Karpas-422 (cell line): ENCODE measurements at regions not wholly inside any gene's neighbourhood (a gene's known extent, or its start where the extent isn't known, plus 50 kb on each side); places are given as distances from the start of the nearest gene placed in this dataset.

Experiments
- DNase-seq: peaks from one replicate; pipeline ENCODE4 v3.0.0-alpha.2; 2015
- H2AFZ ChIP-seq: fragments of 200-600 bp; sonication (generic); 2 replicates; pipeline ENCODE4 v1.6.1; 2014; ENCODE audit warnings: antibody characterized with exemption, low read length, mixed read lengths
- H3K27ac ChIP-seq: fragments of 200-600 bp; sonication (generic); 2 replicates; pipeline ENCODE4 v1.5.1; 2014; ENCODE audit warnings: mild to moderate bottlenecking, low read length, moderate library complexity
- H3K27me3 ChIP-seq: fragments of 200-600 bp; sonication (generic); 2 replicates; pipeline ENCODE4 v1.6.1; 2014; ENCODE audit warnings: low read length, mixed read lengths
- H3K36me3 ChIP-seq: fragments of 200-600 bp; sonication (generic); 2 replicates; pipeline ENCODE4 v1.6.1; 2014; ENCODE audit warnings: low read length, mixed read lengths; ENCODE audit not compliant: insufficient read depth
- H3K4me1 ChIP-seq: fragments of 200-600 bp; sonication (generic); 2 replicates; pipeline ENCODE4 v1.6.1; 2014; ENCODE audit warnings: mild to moderate bottlenecking, low read length, mixed read lengths
- H3K4me2 ChIP-seq: fragments of 200-600 bp; sonication (generic); 2 replicates; pipeline ENCODE4 v1.6.1; 2014; ENCODE audit warnings: low read length, low read depth, mild to moderate bottlenecking; ENCODE audit not compliant: poor library complexity, severe bottlenecking
- H3K4me3 ChIP-seq: fragments of 200-600 bp; sonication (generic); 2 replicates; pipeline ENCODE4 v1.5.1; 2014; ENCODE audit warnings: mild to moderate bottlenecking, antibody characterized with exemption, low read length, mixed read lengths
- H3K79me2 ChIP-seq: fragments of 200-600 bp; sonication (generic); 2 replicates; pipeline ENCODE4 v1.6.1; 2014; ENCODE audit warnings: mild to moderate bottlenecking, low read length, mixed read lengths
- H3K9ac ChIP-seq: fragments of 200-600 bp; sonication (generic); 2 replicates; pipeline ENCODE4 v1.6.0; 2014; ENCODE audit warnings: low read length
- H3K9me2 ChIP-seq: fragments of 200-600 bp; sonication (generic), shearing (Covaris generic); replicated peaks from 2 replicates; pipeline ENCODE4 v1.6.0; 2014; ENCODE audit warnings: mild to moderate bottlenecking, low read length, moderate library complexity; ENCODE audit not compliant: insufficient read depth
- H3K9me3 ChIP-seq: fragments of 300-700, 200-600 bp; sonication (generic); 2 replicates; pipeline ENCODE4 v1.6.1; 2014; ENCODE audit warnings: low read length, mixed read lengths
- H4K20me1 ChIP-seq: fragments of 200-600 bp; sonication (generic); 2 replicates; pipeline ENCODE4 v1.6.1; 2014; ENCODE audit warnings: mild to moderate bottlenecking, antibody characterized with exemption, low read length, low read depth; ENCODE audit not compliant: insufficient read depth

GRCh38 chr14:49527221-49527620, 59.0 kb downstream of the RPS29 start:
- Histone ChIP-seq H3K27ac (no peak overlapping the region), H3K36me3 (no peaks in the 10 kb centered on the region), H3K79me2 (no peaks in the 10 kb centered on the region), H3K27me3 (0 out of 2 replicates have a peak, but pooled peaks cover 3% of the 10 kb centered on the region), H3K4me2 (no peak overlapping the region), H3K9me3 (no peaks in the 10 kb centered on the region), H3K9me2 (no peaks in the 10 kb centered on the region), H4K20me1 (no peaks in the 10 kb centered on the region), H3K4me3 (no peak overlapping the region), H2AFZ (no peak overlapping the region), H3K4me1 (no peaks in the 10 kb centered on the region), H3K9ac (no peak overlapping the region)
- no peak for DNase-seq

DNA sequence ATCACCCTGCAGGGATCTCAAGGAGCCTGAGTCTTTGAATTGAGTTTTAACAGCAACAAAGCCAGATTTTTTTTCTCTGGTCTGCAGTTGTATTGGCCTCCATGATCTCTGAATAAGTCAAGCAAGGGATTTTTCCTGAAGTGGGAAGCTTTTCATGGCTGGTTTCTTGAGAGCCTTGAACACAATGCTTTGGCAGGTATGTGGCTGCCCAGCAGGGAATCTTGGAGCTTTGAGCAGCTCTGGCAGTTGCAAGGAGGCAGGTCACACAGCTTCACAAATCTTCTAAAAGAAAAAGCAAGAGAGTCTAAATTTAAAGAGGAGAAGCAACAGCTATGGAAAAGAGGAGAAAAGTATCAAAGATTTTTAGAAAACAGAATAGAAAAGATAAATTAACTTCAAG, 60.1 kb downstream of the RPS29 start:
- no peak overlapping the region for H3K4me2 ChIP-seq
- H3K9me3 ChIP-seq = no peaks in the 10 kb centered on the region
- H3K9ac ChIP-seq = no peak overlapping the region
- no peak overlapping the region for H3K4me3 ChIP-seq
- H3K36me3 ChIP-seq = no peaks in the 10 kb centered on the region
- H3K27ac ChIP-seq = no peak overlapping the region
- H3K27me3 ChIP-seq = 0 out of 2 replicates have a peak, but pooled peaks cover 3% of the 10 kb centered on the region
- no peaks in the 10 kb centered on the region for H3K9me2 ChIP-seq
- no peaks in the 10 kb centered on the region for H4K20me1 ChIP-seq
- DNase-seq = no peak
- no peaks in the 10 kb centered on the region for H3K4me1 ChIP-seq
- no peak overlapping the region for H2AFZ ChIP-seq
- H3K79me2 ChIP-seq = no peaks in the 10 kb centered on the region

DNA sequence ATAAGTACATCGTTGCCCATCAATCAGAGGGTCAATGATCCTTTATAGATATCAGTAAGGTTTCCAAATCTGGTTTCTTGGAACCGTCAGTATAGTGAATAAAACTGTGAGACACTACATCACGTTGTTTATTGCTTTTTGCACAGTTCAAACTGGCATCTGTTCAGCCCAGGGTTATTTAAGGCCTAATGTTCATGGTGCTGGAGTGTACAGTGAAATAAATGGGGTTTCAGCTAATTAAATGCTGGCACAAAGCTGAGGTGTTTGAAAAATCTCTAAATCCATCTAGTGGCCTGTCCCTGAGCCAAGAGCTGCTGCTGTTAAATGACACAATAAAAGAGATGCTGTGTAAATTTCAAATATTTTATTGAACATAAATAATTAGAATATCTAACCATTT, 69.9 kb downstream of the RPS29 start:
- Histone ChIP-seq H3K9me3 (no peaks in the 10 kb centered on the region), H3K4me2 (no peak overlapping the region), H3K36me3 (no peaks in the 10 kb centered on the region), H3K9ac (no peak overlapping the region), H3K4me3 (no peak overlapping the region), H2AFZ (no peak overlapping the region), H4K20me1 (no peaks in the 10 kb centered on the region), H3K27me3 (no peaks in the 10 kb centered on the region), H3K79me2 (no peaks in the 10 kb centered on the region), H3K4me1 (no peaks in the 10 kb centered on the region), H3K27ac (no peak overlapping the region), H3K9me2 (no peaks in the 10 kb centered on the region)
- no peak for DNase-seq

DNA sequence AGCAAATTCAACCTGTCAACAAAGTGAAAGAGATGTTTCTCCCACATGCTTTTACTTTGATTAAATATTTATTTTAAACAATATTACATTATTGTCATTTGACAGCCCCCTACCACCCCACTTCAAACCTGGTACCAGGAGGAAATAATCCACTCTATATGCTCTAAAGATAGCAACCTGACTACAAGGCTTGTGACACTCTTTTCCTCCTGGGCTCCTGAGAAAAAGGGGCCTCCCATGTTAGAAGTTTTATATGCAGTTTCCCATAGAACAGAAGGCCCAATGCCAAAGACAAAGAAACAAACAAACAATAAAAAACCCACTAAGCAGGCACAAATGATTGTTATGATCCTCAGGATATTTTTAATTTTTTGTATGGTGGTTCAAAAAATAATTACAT, 73.6 kb downstream of the RPS29 start:
- Histone ChIP-seq H3K4me3 (no peak overlapping the region), H3K4me2 (no peak overlapping the region), H4K20me1 (no peaks in the 10 kb centered on the region), H3K9me3 (no peaks in the 10 kb centered on the region), H3K27me3 (no peaks in the 10 kb centered on the region), H3K27ac (no peak overlapping the region), H3K9ac (no peak overlapping the region), H3K9me2 (no peaks in the 10 kb centered on the region), H3K36me3 (no peaks in the 10 kb centered on the region), H3K79me2 (no peaks in the 10 kb centered on the region), H3K4me1 (no peaks in the 10 kb centered on the region), H2AFZ (no peak overlapping the region)
- no peak for DNase-seq

DNA sequence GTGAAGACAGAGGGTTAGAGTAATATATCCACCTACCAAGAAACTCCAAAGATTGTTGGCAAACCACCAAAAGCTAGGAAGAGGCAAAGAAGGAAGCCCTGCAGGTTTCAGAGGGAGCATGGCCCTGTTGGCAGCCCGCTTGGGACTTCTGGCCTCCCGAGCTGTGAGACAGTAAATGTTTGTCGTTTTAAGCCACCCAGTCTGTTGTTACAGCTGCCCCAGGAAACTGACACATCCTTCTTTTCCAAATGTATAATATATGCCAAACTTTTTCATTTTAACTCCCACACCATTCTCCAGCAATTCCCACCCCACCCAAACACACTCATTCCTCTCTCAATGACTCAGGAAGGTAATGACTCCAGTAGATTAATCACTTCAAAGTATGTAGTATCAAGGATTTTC, 74.0 kb downstream of the RPS29 start:
- Histone ChIP-seq H4K20me1 (no peaks in the 10 kb centered on the region), H3K79me2 (no peaks in the 10 kb centered on the region), H3K9ac (no peak overlapping the region), H3K9me2 (no peaks in the 10 kb centered on the region), H3K27ac (no peak overlapping the region), H3K4me2 (no peak overlapping the region), H3K4me3 (no peak overlapping the region), H2AFZ (no peak overlapping the region), H3K27me3 (no peaks in the 10 kb centered on the region), H3K4me1 (no peaks in the 10 kb centered on the region), H3K9me3 (no peaks in the 10 kb centered on the region), H3K36me3 (no peaks in the 10 kb centered on the region)
- DNase-seq = no peak

- no peaks in the 10 kb centered on the region for H3K4me1 ChIP-seq
- H3K79me2 ChIP-seq = no peaks in the 10 kb centered on the region
- no peak overlapping the region for H2AFZ ChIP-seq
- no peak overlapping the region for H3K27ac ChIP-seq
- H3K9me2 ChIP-seq = no peaks in the 10 kb centered on the region
- H3K27me3 ChIP-seq = peaks cover 2% of the 10 kb centered on the region; the same call in 1 of the 2 replicates
- no peaks in the 10 kb centered on the region for H3K36me3 ChIP-seq
- H3K9ac ChIP-seq = no peak overlapping the region
- H3K4me3 ChIP-seq = no peak overlapping the region
- H3K4me2 ChIP-seq = no peak overlapping the region
- DNase-seq = no peak
- no peaks in the 10 kb centered on the region for H3K9me3 ChIP-seq
- no peaks in the 10 kb centered on the region for H4K20me1 ChIP-seq
Measured at GRCh38 chr14:49508124-49508523, 78.1 kb downstream of the RPS29 start.

DNA sequence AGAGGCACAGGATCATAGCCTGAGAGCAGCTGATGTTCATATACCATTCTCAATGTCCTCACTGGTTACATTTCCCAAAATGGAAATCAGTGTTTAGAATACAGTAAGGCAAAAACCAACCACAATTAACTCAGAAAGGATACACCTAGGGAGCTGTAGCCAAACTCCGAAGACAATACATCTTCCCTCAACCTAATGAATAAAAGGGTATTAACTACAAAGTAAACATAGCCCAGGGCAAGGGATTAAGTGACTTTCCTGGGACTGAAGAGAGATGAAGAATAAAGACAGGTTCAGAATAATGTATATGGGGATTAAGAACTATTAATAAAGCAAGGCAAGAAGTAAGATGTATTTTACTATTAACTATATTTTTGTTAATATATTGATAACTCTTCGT, 79.5 kb downstream of the RPS29 start:
- no peak overlapping the region for H3K9ac ChIP-seq
- no peak overlapping the region for H3K4me2 ChIP-seq

GRCh38 chr14:49505041-49505766, 81.0 kb downstream of the RPS29 start:
- no peaks in the 10 kb centered on the region for H3K4me1 ChIP-seq
- no peaks in the 10 kb centered on the region for H3K36me3 ChIP-seq
- no peak for DNase-seq
- no peak overlapping the region for H3K27ac ChIP-seq
- H2AFZ ChIP-seq = no peak overlapping the region
- H4K20me1 ChIP-seq = no peaks in the 10 kb centered on the region
- H3K9me2 ChIP-seq = no peaks in the 10 kb centered on the region
- H3K4me3 ChIP-seq = no peak overlapping the region
- H3K79me2 ChIP-seq = no peaks in the 10 kb centered on the region
- H3K27me3 ChIP-seq = peaks cover 2% of the 10 kb centered on the region; the same call in 1 of the 2 replicates
- no peak overlapping the region for H3K4me2 ChIP-seq
- H3K9me3 ChIP-seq = no peaks in the 10 kb centered on the region
- H3K9ac ChIP-seq = no peak overlapping the region

More for the DNA sequence above, 79.5 kb downstream of the RPS29 start:
- Histone ChIP-seq H3K36me3 (no peaks in the 10 kb centered on the region), H2AFZ (no peak overlapping the region), H3K4me1 (no peaks in the 10 kb centered on the region), H3K4me3 (no peak overlapping the region), H3K9me2 (no peaks in the 10 kb centered on the region), H3K27ac (no peak overlapping the region), H3K9me3 (no peaks in the 10 kb centered on the region), H4K20me1 (no peaks in the 10 kb centered on the region), H3K27me3 (peaks cover 2% of the 10 kb centered on the region; the same call in 1 of the 2 replicates), H3K79me2 (no peaks in the 10 kb centered on the region)
- DNase-seq = no peak
